ENCODE measurements at regions not wholly inside any gene's neighbourhood (a gene's known extent, or its start where the extent isn't known, plus 50 kb on each side); places are given as distances from the start of the nearest gene placed in this dataset.

DNA sequence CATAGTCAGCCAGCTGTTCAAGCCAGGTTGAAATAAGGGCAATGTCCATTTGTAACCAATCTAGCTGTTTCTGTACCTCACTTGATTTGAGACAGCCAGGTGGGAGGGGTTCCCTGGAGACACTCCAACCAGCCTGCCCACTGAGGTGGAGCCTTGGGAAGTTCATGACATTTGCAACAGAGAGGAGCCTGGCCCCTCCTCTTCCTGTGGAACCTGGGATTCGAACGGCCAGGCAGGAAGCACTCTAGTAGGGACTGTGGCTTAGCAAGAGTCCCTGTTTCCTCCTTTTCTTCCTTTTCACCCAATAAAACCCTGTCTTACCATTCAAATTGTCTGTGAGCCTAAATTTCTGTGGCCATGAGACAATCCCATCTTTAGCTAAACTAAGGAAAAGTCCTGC is 312.3 kb upstream of the NMUR2 start:
- 4% methylated on average over 2 of the region's 2 CpGs for WGBS (ENCODE audit: missing lambda C conversion rate)
- Histone ChIP-seq H3K4me1 (no peaks in the 10 kb centered on the region), H3K9me3 (no peaks in the 10 kb centered on the region), H3K27ac (no peak overlapping the region), H3K4me2 (no peak overlapping the region), H3K4me3 (no peak overlapping the region)
- ATAC-seq (no peak), DNase-seq (ENCODE audit: low read depth in 1 of 2, low spot score in 1 of 2) (no peak), FAIRE-seq (no peak)
- POLR2A ChIA-PET: no interaction called here
- CTCF ChIA-PET: no interaction called here
- TF ChIP-seq USF2 (IDR thresholded peaks at IDR 0.05) (no peak), RFX5 (IDR thresholded peaks at IDR 0.05) (no peak), TP53 (CRISPR knock-in tag; IDR thresholded peaks at IDR 0.05) (no peak), MAX (IDR thresholded peaks at IDR 0.05) (no peak), CHD4 (IDR thresholded peaks at IDR 0.05; ENCODE audit: borderline replicate concordance) (no peak)

DNA sequence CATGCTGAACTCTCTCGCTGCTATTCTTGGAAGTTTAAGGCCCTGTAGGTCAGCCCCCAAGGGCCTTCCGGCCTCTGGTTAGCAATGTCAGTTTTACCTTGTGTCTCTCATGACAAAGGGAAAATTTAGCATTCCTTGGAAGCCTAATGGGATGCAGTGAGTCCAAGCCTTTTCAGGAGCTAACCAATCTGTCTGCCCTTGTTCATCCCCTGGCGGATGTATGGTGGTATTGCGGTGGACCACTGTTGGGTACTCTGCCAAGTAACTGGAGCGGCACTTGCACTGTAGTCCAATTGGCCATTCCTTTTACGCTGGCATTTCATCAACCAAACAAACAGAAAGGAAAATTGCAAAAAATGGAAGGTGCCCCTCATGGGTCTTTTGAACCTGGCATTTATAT is 318.4 kb upstream of the NMUR2 start:
- WGBS (ENCODE audit: missing lambda C conversion rate): 29% methylated on average over 6 of the region's 6 CpGs

GRCh38 chr5:152730176-152730575 is 325.1 kb upstream of the NMUR2 start:
- POLR2A ChIA-PET: no interaction called here
- ATAC-seq: no peak
- 27% methylated on average over 3 of the region's 3 CpGs for WGBS (ENCODE audit: missing lambda C conversion rate)

More for the DNA sequence above, 318.4 kb upstream of the NMUR2 start:
- DNase-seq (ENCODE audit: low read depth in 1 of 2, low spot score in 1 of 2) (no peak), FAIRE-seq (no peak), ATAC-seq (no peak)
- Histone ChIP-seq H3K4me3 (no peak overlapping the region), H3K9me3 (no peaks in the 10 kb centered on the region), H3K27ac (no peak overlapping the region), H3K4me2 (no peak overlapping the region), H3K4me1 (no peaks in the 10 kb centered on the region)
- ChIA-PET CTCF (no interaction called here), POLR2A (no interaction called here)
- TF ChIP-seq HES2 (IDR thresholded peaks at IDR 0.05): no peak
- no peak for TF ChIP-seq E2F6 (IDR thresholded peaks at IDR 0.05; ENCODE audit: borderline replicate concordance, low read depth)
- TF ChIP-seq EP300 (IDR thresholded peaks at IDR 0.05): no peak
- TF ChIP-seq HOXB13 (CRISPR knock-in tag; IDR thresholded peaks at IDR 0.05; ENCODE audit: low read depth): no peak
- no peak for TF ChIP-seq HDAC2 (IDR thresholded peaks at IDR 0.05)
- TF ChIP-seq RFX5 (IDR thresholded peaks at IDR 0.05): no peak
- TF ChIP-seq POLR2AphosphoS2 (conservative IDR thresholded peaks at IDR 0.05; ENCODE audit: low read length): no peak
- TF ChIP-seq NPAS2 (CRISPR knock-in tag; IDR thresholded peaks at IDR 0.05; ENCODE audit: borderline replicate concordance): no peak
- TF ChIP-seq POLR2A (IDR thresholded peaks at IDR 0.05; ENCODE audit: low read length): no peak
- TF ChIP-seq HOXB5 (CRISPR knock-in tag; IDR thresholded peaks at IDR 0.05): no peak
- TF ChIP-seq MAZ (IDR thresholded peaks at IDR 0.05; ENCODE audit: borderline replicate concordance, low read depth, low read length): no peak
- no peak for TF ChIP-seq ESRRA (IDR thresholded peaks at IDR 0.05; ENCODE audit: borderline replicate concordance, low read length)
- no peak for TF ChIP-seq EHF (CRISPR knock-in tag; IDR thresholded peaks at IDR 0.05)
- TF ChIP-seq CBX8 (IDR thresholded peaks at IDR 0.05): no peak
- no peak for TF ChIP-seq NFE2L2 (conservative IDR thresholded peaks at IDR 0.05; ENCODE audit: low read length)

GRCh38 chr5:152736906-152737305 is 331.8 kb upstream of the NMUR2 start:
- no peak for ATAC-seq
- FAIRE-seq: no peak
- POLR2A ChIA-PET: no interaction called here
- WGBS (ENCODE audit: missing lambda C conversion rate): 50% methylated on average over 4 of the region's 4 CpGs
- Histone ChIP-seq H3K9me3 (no peaks in the 10 kb centered on the region), H3K4me2 (no peak overlapping the region), H3K4me3 (no peak overlapping the region), H3K27ac (no peak overlapping the region), H3K4me1 (no peaks in the 10 kb centered on the region)
- CTCF ChIA-PET: no interaction called here
- TF ChIP-seq EHMT2 (IDR thresholded peaks at IDR 0.05; ENCODE audit: low read depth) (no peak), POLR2A (IDR thresholded peaks at IDR 0.05; ENCODE audit: low read length) (no peak)
- DNase-seq (ENCODE audit: low read depth in 1 of 2, low spot score in 1 of 2): peak in 1 of 2 experiments; percentile 7

More at GRCh38 chr5:152730176-152730575, 325.1 kb upstream of the NMUR2 start:
- Histone ChIP-seq H3K4me3 (no peak overlapping the region), H3K9me3 (no peaks in the 10 kb centered on the region), H3K4me2 (no peak overlapping the region), H3K4me1 (no peaks in the 10 kb centered on the region), H3K27ac (no peak overlapping the region)
- DNase-seq (ENCODE audit: low read depth in 1 of 2, low spot score in 1 of 2): no peak
- TF ChIP-seq CBX2 (IDR thresholded peaks at IDR 0.05; ENCODE audit: borderline replicate concordance, low read depth): no peak
- TF ChIP-seq SREBF2 (IDR thresholded peaks at IDR 0.05): no peak
- no peak for TF ChIP-seq JUN (IDR thresholded peaks at IDR 0.05)
- no peak for FAIRE-seq
- CTCF ChIA-PET: no interaction called here
